ENCODE measurements at regions not wholly inside any gene's neighbourhood (a gene's known extent, or its start where the extent isn't known, plus 50 kb on each side); places are given as distances from the start of the nearest gene placed in this dataset.

GRCh38 chr17:43342589-43342890 lies 56.3 kb upstream of the ARL4D start:
- TF ChIP-seq CTCF (IDR thresholded peaks at IDR 0.05) (no peak), EZH2 (IDR thresholded peaks at IDR 0.05) (no peak)
